H9 (cell line): ENCODE measurements at regions not wholly inside any gene's neighbourhood (a gene's known extent, or its start where the extent isn't known, plus 50 kb on each side); places are given as distances from the start of the nearest gene placed in this dataset.

Source experiments
- DNase-seq: peaks from one replicate; pipeline ENCODE4 v3.0.0-alpha.2; 2017
- H2AFZ ChIP-seq: one replicate; pipeline ENCODE4 v1.6.1; 2013; ENCODE audit warnings: mild to moderate bottlenecking, low read length, control low read depth, moderate library complexity
- H2AK5ac ChIP-seq: 2 replicates; pipeline ENCODE4 v1.6.1; 2013; ENCODE audit warnings: low read length, control low read depth, mixed read lengths; ENCODE audit not compliant: insufficient read length
- H2BK120ac ChIP-seq: one replicate; pipeline ENCODE4 v1.6.1; 2013; ENCODE audit warnings: low read depth, mild to moderate bottlenecking, low read length, control low read depth, inconsistent platforms; ENCODE audit not compliant: poor library complexity, severe bottlenecking
- H2BK12ac ChIP-seq: 2 replicates; pipeline ENCODE4 v1.6.1; 2013; ENCODE audit warnings: low read length, control low read depth, mixed read lengths, low read depth; ENCODE audit not compliant: insufficient read length
- H2BK15ac ChIP-seq: 2 replicates; pipeline ENCODE4 v1.6.1; 2013; ENCODE audit warnings: low read depth, low read length, control low read depth
- H2BK20ac ChIP-seq: one replicate; pipeline ENCODE4 v1.6.1; 2013; ENCODE audit warnings: low read depth, mild to moderate bottlenecking, low read length, control low read depth, inconsistent platforms; ENCODE audit not compliant: poor library complexity, severe bottlenecking
- H2BK5ac ChIP-seq: 2 replicates; pipeline ENCODE4 v1.6.1; 2013; ENCODE audit warnings: low read length, control low read depth, mixed read lengths; ENCODE audit not compliant: insufficient read length
- H3K14ac ChIP-seq: 2 replicates; pipeline ENCODE4 v1.6.1; 2013; ENCODE audit warnings: low read length, control low read depth; ENCODE audit not compliant: insufficient read depth
- H3K18ac ChIP-seq: 2 replicates; pipeline ENCODE4 v1.6.1; 2013; ENCODE audit warnings: low read depth, mild to moderate bottlenecking, mixed read lengths, low read length, control low read depth; ENCODE audit not compliant: insufficient read length
- H3K23ac ChIP-seq: 2 replicates; pipeline ENCODE4 v1.6.1; 2013; ENCODE audit warnings: low read length, control low read depth, mixed read lengths, low read depth; ENCODE audit not compliant: insufficient read length
- H3K23me2 ChIP-seq: 2 replicates; pipeline ENCODE4 v1.6.1; 2013; ENCODE audit warnings: low read depth, mild to moderate bottlenecking, mixed read lengths, low read length, control low read depth; ENCODE audit not compliant: insufficient read length, poor library complexity, severe bottlenecking
- H3K27ac ChIP-seq: 2 replicates; pipeline ENCODE4 v1.5.1; 2013; ENCODE audit warnings: low read length, control low read depth, mixed read lengths, low read depth; ENCODE audit not compliant: insufficient read length
- H3K27me3 ChIP-seq: 2 replicates; pipeline ENCODE4 v1.6.1; 2013; ENCODE audit warnings: low read length, control low read depth, inconsistent platforms; ENCODE audit not compliant: insufficient read depth
- H3K4ac ChIP-seq: 2 replicates; pipeline ENCODE4 v1.6.1; 2013; ENCODE audit warnings: low read depth, mild to moderate bottlenecking, control low read depth, inconsistent platforms, low read length, moderate library complexity
- H3K4me1 ChIP-seq: 2 replicates; pipeline ENCODE4 v1.6.1; 2013; ENCODE audit warnings: low read length, control low read depth, inconsistent platforms; ENCODE audit not compliant: insufficient read depth
- H3K4me2 ChIP-seq: 2 replicates; pipeline ENCODE4 v1.6.1; 2013; ENCODE audit warnings: low read length, control low read depth, mixed read lengths; ENCODE audit not compliant: insufficient read length, insufficient read depth
- H3K56ac ChIP-seq: 2 replicates; pipeline ENCODE4 v1.6.1; 2013; ENCODE audit warnings: low read depth, mild to moderate bottlenecking, mixed read lengths, low read length, control low read depth; ENCODE audit not compliant: insufficient read length
- H3K79me1 ChIP-seq: 2 replicates; pipeline ENCODE4 v1.6.1; 2013; ENCODE audit warnings: low read depth, mild to moderate bottlenecking, moderate library complexity, low read length, control low read depth, inconsistent platforms; ENCODE audit not compliant: insufficient read depth, poor library complexity, severe bottlenecking
- H3K79me2 ChIP-seq: 2 replicates; pipeline ENCODE4 v1.6.1; 2013; ENCODE audit warnings: low read length, control low read depth, inconsistent platforms; ENCODE audit not compliant: insufficient read depth
- H3K9ac ChIP-seq: 2 replicates; pipeline ENCODE4 v1.6.1; 2013; ENCODE audit warnings: low read length, control low read depth, mixed read lengths; ENCODE audit not compliant: insufficient read length; ENCODE audit errors: extremely low read depth
- H3K9me3 ChIP-seq: one replicate; pipeline ENCODE4 v1.6.1; 2013; ENCODE audit warnings: low read depth, low read length, inconsistent platforms; ENCODE audit not compliant: control insufficient read depth
- H3T11ph ChIP-seq: one replicate; pipeline ENCODE4 v1.6.1; 2013; ENCODE audit warnings: mild to moderate bottlenecking, low read length, control low read depth, inconsistent platforms
- H4K20me1 ChIP-seq: one replicate; pipeline ENCODE4 v1.6.1; 2013; ENCODE audit not compliant: control insufficient read depth, insufficient read length, insufficient read depth
- H4K5ac ChIP-seq: 2 replicates; pipeline ENCODE4 v1.6.1; 2013; ENCODE audit warnings: low read depth, mild to moderate bottlenecking, mixed read lengths, low read length, control low read depth; ENCODE audit not compliant: insufficient read length
- H4K8ac ChIP-seq: replicated peaks from 2 replicates; pipeline ENCODE4 v1.6.1; 2013; ENCODE audit warnings: low read length, control low read depth, mixed read lengths, low read depth; ENCODE audit not compliant: insufficient read length
- H4K91ac ChIP-seq: 2 replicates; pipeline ENCODE4 v1.6.1; 2013; ENCODE audit warnings: low read depth, mild to moderate bottlenecking, moderate library complexity, mixed read lengths, low read length, control low read depth; ENCODE audit not compliant: insufficient read length
- H3K27ac Mint-ChIP-seq, 3 experiments: 2 replicates in 2 of 3; 3 replicates in 1 of 3; pipeline ENCODE4 v1.8.0; 2020 to 2021; ENCODE audit warnings: mixed read lengths in 3 of 3, mild to moderate bottlenecking in 1 of 3, moderate library complexity in 1 of 3
- H3K27me3 Mint-ChIP-seq: 2 replicates; pipeline ENCODE4 v1.8.0; 2021; ENCODE audit warnings: low read depth, mild to moderate bottlenecking, moderate library complexity, mixed read lengths
- H3K36me3 Mint-ChIP-seq, 3 experiments: 2 replicates in 2 of 3; 3 replicates in 1 of 3; pipeline ENCODE4 v1.8.0; 2020 to 2021; ENCODE audit warnings: low read depth in 3 of 3, mixed read lengths in 3 of 3; ENCODE audit not compliant: insufficient read depth in 1 of 3
- H3K4me1 Mint-ChIP-seq, 2 experiments: 2 replicates each; pipeline ENCODE4 v1.8.0; 2020; ENCODE audit warnings: mixed read lengths in 2 of 2
- H3K4me3 Mint-ChIP-seq, 2 experiments: 2 replicates in 1 of 2; 3 replicates in 1 of 2; pipeline ENCODE4 v1.8.0; 2020 to 2021; ENCODE audit warnings: mild to moderate bottlenecking in 2 of 2, mixed read lengths in 2 of 2, moderate library complexity in 1 of 2
- H3K9me3 Mint-ChIP-seq, 2 experiments: 2 replicates in 1 of 2; 3 replicates in 1 of 2; pipeline ENCODE4 v1.8.0; 2020; ENCODE audit warnings: mild to moderate bottlenecking in 2 of 2, mixed read lengths in 2 of 2, moderate library complexity in 1 of 2
- WGBS: extraction: QIAGEN DNeasy Blood & Tissue Kit; methylation state at CpG from one replicate; pipeline ENCODE4 v1.1.7; 2013; ENCODE audit warnings: missing lambda C conversion rate, low lambda C conversion rate, mixed read lengths; ENCODE audit not compliant: insufficient read length; ENCODE audit errors: extremely low coverage; 5-methylcytosine and 5-hydroxymethylcytosine counted together
- TF ChIP-seq, protein P1 (sequence below): fragments of 200-600 bp; sonication (generic); conservative IDR thresholded peaks from 3 replicates; pipeline ENCODE4 v1.8.0; 2021; ENCODE audit warnings: antibody characterized with exemption, mild to moderate bottlenecking

DNA sequence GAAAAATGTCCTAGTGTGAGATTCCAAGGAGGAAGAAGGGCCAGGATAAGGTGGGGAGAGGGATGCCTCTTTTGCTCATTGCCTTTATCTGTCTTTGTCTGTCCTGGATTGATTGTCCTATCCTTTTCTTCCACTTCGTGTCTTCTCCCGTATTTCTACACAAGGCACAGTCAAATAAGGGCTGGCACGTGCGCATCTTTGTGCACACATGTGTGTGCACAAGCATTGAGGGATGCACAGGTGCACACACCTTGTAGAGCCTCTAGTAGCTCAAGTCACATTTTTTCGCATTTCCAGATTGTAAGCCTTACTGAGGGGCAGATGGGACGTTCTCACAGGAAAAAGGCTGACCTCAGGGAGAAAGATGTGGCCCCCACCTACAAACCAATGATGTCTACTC lies 170.2 kb upstream of the TNP1 start:
- no peak overlapping the region for H3K23ac ChIP-seq
- H3T11ph ChIP-seq: no peak overlapping the region
- no peaks in the 10 kb centered on the region for H3K23me2 ChIP-seq
- H2BK12ac ChIP-seq: no peak overlapping the region
- no peak overlapping the region for H4K5ac ChIP-seq
- TF ChIP-seq, protein P1, sequence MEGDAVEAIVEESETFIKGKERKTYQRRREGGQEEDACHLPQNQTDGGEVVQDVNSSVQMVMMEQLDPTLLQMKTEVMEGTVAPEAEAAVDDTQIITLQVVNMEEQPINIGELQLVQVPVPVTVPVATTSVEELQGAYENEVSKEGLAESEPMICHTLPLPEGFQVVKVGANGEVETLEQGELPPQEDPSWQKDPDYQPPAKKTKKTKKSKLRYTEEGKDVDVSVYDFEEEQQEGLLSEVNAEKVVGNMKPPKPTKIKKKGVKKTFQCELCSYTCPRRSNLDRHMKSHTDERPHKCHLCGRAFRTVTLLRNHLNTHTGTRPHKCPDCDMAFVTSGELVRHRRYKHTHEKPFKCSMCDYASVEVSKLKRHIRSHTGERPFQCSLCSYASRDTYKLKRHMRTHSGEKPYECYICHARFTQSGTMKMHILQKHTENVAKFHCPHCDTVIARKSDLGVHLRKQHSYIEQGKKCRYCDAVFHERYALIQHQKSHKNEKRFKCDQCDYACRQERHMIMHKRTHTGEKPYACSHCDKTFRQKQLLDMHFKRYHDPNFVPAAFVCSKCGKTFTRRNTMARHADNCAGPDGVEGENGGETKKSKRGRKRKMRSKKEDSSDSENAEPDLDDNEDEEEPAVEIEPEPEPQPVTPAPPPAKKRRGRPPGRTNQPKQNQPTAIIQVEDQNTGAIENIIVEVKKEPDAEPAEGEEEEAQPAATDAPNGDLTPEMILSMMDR: no peak
- no peak overlapping the region for H3K4me2 ChIP-seq
- no peak overlapping the region for H2BK20ac ChIP-seq
- H4K8ac ChIP-seq: no peak overlapping the region
- H3K27ac Mint-ChIP-seq: no peak overlapping the region
- no peak overlapping the region for H3K4me3 Mint-ChIP-seq
- H3K9ac ChIP-seq: no peak overlapping the region
- H2BK5ac ChIP-seq: no peak overlapping the region
- H3K4me1 ChIP-seq: no peaks in the 10 kb centered on the region
- no peak overlapping the region for H3K4ac ChIP-seq
- H2AK5ac ChIP-seq: no peak overlapping the region
- H3K9me3 Mint-ChIP-seq: no peaks in the 10 kb centered on the region
- peaks cover 10% of the 10 kb centered on the region in 2 experiments for H3K4me1 Mint-ChIP-seq
- H3K27me3 Mint-ChIP-seq: peaks cover 20% of the 10 kb centered on the region
- H3K14ac ChIP-seq: no peak overlapping the region
- H3K27me3 ChIP-seq: no peaks in the 10 kb centered on the region
- H3K79me2 ChIP-seq: no peaks in the 10 kb centered on the region
- no peaks in the 10 kb centered on the region for H3K79me1 ChIP-seq
- no peaks in the 10 kb centered on the region for H4K20me1 ChIP-seq
- no peak overlapping the region for H2BK15ac ChIP-seq
- H3K36me3 Mint-ChIP-seq: no peaks in the 10 kb centered on the region
- H3K9me3 ChIP-seq: no peaks in the 10 kb centered on the region
- H2AFZ ChIP-seq: no peak overlapping the region
- no peak overlapping the region for H3K27ac ChIP-seq
- no peak overlapping the region for H3K56ac ChIP-seq
- H2BK120ac ChIP-seq: no peak overlapping the region
- DNase-seq: no peak
- no peak overlapping the region for H3K18ac ChIP-seq
- WGBS: no CpG with 5 or more reads among the region's 6 CpGs
- H4K91ac ChIP-seq: no peak overlapping the region
